A673 (cell line): ENCODE measurements at regions not wholly inside any gene's neighbourhood (a gene's known extent, or its start where the extent isn't known, plus 50 kb on each side); places are given as distances from the start of the nearest gene placed in this dataset.

Experiments
- CTCF ChIP-seq: fragments of 300-800, 200-600 bp; sonication (generic); conservative IDR thresholded peaks from 2 replicates; pipeline ENCODE4 v1.5.1; 2017; ENCODE audit warnings: low read depth, mild to moderate bottlenecking, antibody characterized with exemption, low read length, moderate library complexity, mixed read lengths
- EZH2 ChIP-seq: fragments of 200-600 bp; sonication (generic); IDR thresholded peaks from 2 replicates; pipeline ENCODE4 v1.6.1; 2017; ENCODE audit warnings: borderline replicate concordance, low read depth, mild to moderate bottlenecking, mixed read lengths, antibody characterized with exemption, low read length; ENCODE audit not compliant: poor library complexity, severe bottlenecking

- TF ChIP-seq CTCF = no peak
- TF ChIP-seq EZH2 = no peak
Measured at GRCh38 chr11:45409587-45409986, 123.4 kb upstream of the SYT13 start.
